GM12874 (cell line): ENCODE measurements at regions not wholly inside any gene's neighbourhood (a gene's known extent, or its start where the extent isn't known, plus 50 kb on each side); places are given as distances from the start of the nearest gene placed in this dataset.

Experiments used
- TF ChIP-seq, protein P1 (sequence below): IDR thresholded peaks from 2 replicates; pipeline ENCODE4 v1.5.1; 2011; ENCODE audit warnings: low read depth, mild to moderate bottlenecking, control low read depth, low read length, moderate library complexity; ENCODE audit not compliant: insufficient read depth

DNA sequence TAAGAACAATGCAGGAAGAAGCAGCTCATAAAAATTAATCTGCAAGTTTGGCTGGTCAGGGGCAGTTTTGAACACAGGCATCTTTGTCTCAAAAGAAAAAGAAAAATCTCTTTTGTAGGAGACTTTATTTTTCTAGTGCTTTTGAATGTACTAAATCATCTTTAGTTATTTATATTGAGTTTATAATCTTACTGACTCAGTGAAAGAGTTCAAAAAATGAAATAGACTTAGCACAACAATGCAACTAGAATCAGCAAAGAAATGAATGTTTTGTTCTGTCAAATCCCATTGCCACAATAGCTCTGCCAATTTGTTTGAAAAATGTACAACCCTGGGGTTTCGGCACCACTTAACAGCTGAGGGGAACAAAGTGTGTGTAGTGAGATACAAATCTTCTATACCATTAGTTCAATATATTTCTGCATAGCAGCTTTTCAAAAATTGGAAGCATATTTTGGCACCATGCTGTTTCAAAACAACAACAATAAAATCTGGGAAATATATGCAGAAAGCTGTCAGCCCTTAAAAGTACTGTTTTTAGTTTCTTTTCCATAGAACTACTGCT is 1969.1 kb downstream of the MRPL39 start:
- TF ChIP-seq, protein P1, sequence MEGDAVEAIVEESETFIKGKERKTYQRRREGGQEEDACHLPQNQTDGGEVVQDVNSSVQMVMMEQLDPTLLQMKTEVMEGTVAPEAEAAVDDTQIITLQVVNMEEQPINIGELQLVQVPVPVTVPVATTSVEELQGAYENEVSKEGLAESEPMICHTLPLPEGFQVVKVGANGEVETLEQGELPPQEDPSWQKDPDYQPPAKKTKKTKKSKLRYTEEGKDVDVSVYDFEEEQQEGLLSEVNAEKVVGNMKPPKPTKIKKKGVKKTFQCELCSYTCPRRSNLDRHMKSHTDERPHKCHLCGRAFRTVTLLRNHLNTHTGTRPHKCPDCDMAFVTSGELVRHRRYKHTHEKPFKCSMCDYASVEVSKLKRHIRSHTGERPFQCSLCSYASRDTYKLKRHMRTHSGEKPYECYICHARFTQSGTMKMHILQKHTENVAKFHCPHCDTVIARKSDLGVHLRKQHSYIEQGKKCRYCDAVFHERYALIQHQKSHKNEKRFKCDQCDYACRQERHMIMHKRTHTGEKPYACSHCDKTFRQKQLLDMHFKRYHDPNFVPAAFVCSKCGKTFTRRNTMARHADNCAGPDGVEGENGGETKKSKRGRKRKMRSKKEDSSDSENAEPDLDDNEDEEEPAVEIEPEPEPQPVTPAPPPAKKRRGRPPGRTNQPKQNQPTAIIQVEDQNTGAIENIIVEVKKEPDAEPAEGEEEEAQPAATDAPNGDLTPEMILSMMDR, result no peak

DNA sequence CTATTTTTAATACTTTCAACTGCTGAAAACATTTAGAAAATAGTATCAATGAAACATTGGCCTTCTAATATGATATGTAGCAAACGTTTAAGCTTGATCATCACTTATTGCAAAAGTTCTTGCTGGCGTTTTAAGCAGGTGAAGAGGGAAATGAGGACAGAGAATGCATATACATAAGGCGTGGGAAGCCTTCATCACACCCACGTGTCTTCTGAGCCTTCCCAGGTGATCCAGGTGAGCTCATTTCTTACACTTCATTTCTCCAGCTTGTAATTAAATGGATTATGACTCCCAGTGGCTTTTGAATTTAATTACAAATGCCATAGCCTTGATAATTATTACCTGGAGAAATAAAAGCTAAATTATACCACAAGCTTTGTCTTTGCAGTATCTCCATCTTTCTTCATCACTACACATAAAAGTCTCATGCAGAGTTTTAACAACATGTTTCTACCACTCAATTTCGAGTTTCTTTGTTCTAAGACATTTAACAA is 1973.8 kb downstream of the MRPL39 start:
- TF ChIP-seq, protein P1, result no peak

DNA sequence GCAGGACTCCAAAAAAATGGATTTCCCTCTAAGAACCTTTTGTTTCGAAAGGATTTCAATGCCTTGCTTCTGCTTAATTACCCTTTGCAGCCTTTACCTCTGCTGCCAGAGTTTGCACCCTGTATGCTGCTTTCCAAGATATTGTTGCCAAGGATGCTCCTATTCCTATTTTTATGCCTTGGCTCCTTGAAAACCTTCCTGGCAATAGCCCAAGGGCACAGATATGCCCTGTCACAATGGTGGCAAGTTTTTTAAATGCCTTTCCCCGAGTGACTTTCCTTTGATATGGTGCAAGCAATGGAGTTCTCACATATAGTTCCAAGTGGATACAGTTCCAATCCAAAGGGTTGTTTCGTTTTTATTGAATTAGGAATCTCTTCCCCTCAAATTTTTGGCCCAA is 1983.0 kb downstream of the MRPL39 start:
- TF ChIP-seq, protein P1, result no peak

DNA sequence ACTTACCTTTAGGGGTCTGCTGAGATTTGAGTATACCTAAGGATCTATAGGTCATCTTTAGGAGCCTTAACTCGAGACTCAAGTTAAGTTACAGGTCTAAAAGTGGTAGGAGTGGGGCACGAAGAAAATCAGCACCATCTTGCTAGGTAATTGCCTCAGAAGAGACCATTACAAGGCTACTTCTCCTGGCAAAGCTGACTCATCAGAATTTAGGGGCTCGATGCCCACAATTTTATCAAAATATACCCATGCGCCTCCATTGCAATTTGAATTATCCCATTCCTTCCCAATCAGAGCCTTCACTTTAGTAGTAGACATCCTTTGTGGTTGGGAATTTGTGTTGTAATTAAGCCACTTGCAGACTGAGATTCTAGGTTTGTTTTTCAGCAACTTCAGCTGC is 1994.3 kb downstream of the MRPL39 start:
- TF ChIP-seq, protein P1, result no peak

DNA sequence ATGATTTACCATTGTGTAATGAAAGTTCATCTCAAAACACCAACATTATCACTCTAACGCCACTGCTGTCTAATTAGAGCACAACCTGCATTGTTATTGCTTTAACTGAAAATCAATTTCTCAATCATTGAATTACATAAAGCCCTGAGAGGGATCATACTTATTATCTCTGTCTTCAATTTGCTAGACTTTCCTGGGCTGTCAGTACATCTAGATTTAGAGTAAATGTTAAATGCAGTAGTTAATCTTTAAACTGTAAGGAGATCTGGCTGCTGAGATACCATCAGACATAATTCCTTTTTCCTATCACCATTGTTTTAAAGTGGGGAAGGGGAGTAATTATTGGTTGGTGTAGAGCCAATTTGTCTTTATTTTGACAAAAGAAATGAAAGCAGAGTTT is 1995.1 kb downstream of the MRPL39 start:
- TF ChIP-seq, protein P1, result no peak

DNA sequence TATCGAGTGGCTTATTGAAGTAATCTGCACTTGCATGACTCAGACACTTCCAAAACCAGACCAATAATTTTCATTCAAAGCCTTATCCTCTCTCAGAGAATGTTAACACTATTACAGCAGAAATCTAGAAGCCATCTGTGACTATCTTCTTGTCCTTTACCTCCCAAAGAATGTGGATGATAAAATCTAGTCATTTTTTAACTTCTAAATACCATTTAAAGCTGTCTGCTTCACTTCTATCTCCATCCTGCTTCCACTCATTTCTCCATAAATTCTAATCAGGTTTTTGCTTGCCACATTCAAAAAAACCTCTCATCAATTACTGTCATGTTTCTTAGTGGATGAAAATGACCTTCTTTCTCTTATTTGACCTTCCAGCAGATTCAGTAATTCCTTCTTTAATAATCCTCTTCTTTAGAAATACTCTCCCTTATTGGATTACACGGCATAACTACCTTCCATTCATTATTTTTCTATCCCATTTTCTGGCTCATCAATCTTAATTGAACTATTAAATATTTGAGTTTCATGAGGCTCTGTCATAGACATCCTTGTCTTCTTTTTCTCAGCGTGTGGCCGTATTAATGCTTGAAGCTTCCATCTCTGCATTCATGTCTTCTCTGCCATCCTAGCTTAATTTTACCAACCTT is 1999.4 kb downstream of the MRPL39 start:
- TF ChIP-seq, protein P1, result no peak

DNA sequence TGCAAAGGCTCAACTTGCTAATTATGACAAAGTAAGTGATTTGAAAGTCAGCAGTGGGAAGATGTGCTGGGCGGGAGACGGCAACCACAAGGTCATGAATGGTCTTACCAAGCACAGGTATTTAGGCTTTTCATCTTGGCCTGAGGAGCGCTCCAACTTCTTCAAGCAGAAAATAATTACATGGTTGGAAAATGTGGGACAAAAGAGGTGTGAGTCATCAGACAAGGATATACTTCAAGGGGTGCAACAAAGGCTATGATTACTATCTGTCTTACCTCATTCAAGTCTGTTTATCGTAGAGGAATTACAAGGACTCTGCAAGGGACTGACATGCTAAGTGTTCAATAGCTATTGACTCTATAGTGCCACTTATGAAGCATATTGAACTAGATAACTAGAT is 2005.7 kb downstream of the MRPL39 start:
- TF ChIP-seq, protein P1, result no peak
